GM12875 (cell line): ENCODE measurements at regions not wholly inside any gene's neighbourhood (a gene's known extent, or its start where the extent isn't known, plus 50 kb on each side); places are given as distances from the start of the nearest gene placed in this dataset.
"Not testable (repeated sequence)": the region's sequence is repeated elsewhere in the genome, so short reads cannot be mapped to it uniquely, and the experiment has no call there.

ENCODE experiments used
- H3K4me3 ChIP-seq: one replicate; pipeline ENCODE4 v1.5.1; 2011; ENCODE audit warnings: low read depth, low read length, control low read depth
- CTCF ChIP-seq: IDR thresholded peaks from 2 replicates; pipeline ENCODE4 v1.5.1; 2011; ENCODE audit warnings: low read depth, mild to moderate bottlenecking, control low read depth, inconsistent platforms, low read length, moderate library complexity, borderline replicate concordance; ENCODE audit not compliant: insufficient read depth

GRCh38 chr7:153543232-153543631 lies 509.0 kb upstream of the DPP6 start:
- no peak for TF ChIP-seq CTCF

GRCh38 chr7:153550173-153550572 lies 502.0 kb upstream of the DPP6 start:
- no peak overlapping the region for H3K4me3 ChIP-seq
- no peak for TF ChIP-seq CTCF

More at GRCh38 chr7:153543232-153543631, 509.0 kb upstream of the DPP6 start:
- no peak overlapping the region for H3K4me3 ChIP-seq

- H3K4me3 ChIP-seq = no peak overlapping the region
- no peak for TF ChIP-seq CTCF
Observed at GRCh38 chr7:153564391-153564790, 487.8 kb upstream of the DPP6 start.

GRCh38 chr7:153566324-153566723 lies 485.9 kb upstream of the DPP6 start:
- TF ChIP-seq CTCF = no peak
- no peak overlapping the region for H3K4me3 ChIP-seq

GRCh38 chr7:153567426-153567825 lies 484.8 kb upstream of the DPP6 start:
- TF ChIP-seq CTCF = no peak
- no peak overlapping the region for H3K4me3 ChIP-seq

GRCh38 chr7:153569520-153569919 lies 482.7 kb upstream of the DPP6 start:
- H3K4me3 ChIP-seq = not testable (repeated sequence)

GRCh38 chr7:153576096-153576495 lies 476.1 kb upstream of the DPP6 start:
- H3K4me3 ChIP-seq = no peak overlapping the region
- no peak for TF ChIP-seq CTCF

- TF ChIP-seq CTCF = no peak
- H3K4me3 ChIP-seq = no peak overlapping the region
Observed at GRCh38 chr7:153581419-153581818, 470.8 kb upstream of the DPP6 start.
